ENCODE measurements at regions not wholly inside any gene's neighbourhood (a gene's known extent, or its start where the extent isn't known, plus 50 kb on each side); places are given as distances from the start of the nearest gene placed in this dataset.

DNA sequence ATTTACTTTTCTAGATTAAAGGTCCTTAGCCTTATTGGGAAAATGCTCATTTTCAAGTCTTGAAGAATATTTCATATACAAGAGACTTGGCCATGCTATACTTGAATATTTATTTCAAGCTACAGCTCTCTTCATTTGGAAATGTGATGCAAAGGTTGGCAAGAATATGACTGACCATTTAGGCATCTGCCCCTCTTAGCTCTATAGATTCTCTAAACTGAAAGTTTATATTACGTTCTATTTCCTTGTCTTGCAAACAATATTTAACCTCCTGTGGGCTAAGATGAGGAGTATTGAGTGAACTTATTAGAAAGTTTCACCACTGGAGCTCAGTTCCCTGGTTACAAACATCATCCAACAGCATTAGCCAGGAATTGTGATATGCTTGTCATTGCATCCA is 593.1 kb downstream of the MAT2B start:
- TF ChIP-seq, protein P1, sequence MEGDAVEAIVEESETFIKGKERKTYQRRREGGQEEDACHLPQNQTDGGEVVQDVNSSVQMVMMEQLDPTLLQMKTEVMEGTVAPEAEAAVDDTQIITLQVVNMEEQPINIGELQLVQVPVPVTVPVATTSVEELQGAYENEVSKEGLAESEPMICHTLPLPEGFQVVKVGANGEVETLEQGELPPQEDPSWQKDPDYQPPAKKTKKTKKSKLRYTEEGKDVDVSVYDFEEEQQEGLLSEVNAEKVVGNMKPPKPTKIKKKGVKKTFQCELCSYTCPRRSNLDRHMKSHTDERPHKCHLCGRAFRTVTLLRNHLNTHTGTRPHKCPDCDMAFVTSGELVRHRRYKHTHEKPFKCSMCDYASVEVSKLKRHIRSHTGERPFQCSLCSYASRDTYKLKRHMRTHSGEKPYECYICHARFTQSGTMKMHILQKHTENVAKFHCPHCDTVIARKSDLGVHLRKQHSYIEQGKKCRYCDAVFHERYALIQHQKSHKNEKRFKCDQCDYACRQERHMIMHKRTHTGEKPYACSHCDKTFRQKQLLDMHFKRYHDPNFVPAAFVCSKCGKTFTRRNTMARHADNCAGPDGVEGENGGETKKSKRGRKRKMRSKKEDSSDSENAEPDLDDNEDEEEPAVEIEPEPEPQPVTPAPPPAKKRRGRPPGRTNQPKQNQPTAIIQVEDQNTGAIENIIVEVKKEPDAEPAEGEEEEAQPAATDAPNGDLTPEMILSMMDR (IDR thresholded peaks at IDR 0.05), result no peak
- TF ChIP-seq POLR2A (IDR thresholded peaks at IDR 0.05), result no peak
- TF ChIP-seq POLR2AphosphoS5 (IDR thresholded peaks at IDR 0.05), result no peak
- no peak for TF ChIP-seq EP300 (IDR thresholded peaks at IDR 0.05; ENCODE audit: low read depth)

Measured in transverse colon (tissue), 4 donors.